ENCODE measurements at regions not wholly inside any gene's neighbourhood (a gene's known extent, or its start where the extent isn't known, plus 50 kb on each side); places are given as distances from the start of the nearest gene placed in this dataset.

DNA sequence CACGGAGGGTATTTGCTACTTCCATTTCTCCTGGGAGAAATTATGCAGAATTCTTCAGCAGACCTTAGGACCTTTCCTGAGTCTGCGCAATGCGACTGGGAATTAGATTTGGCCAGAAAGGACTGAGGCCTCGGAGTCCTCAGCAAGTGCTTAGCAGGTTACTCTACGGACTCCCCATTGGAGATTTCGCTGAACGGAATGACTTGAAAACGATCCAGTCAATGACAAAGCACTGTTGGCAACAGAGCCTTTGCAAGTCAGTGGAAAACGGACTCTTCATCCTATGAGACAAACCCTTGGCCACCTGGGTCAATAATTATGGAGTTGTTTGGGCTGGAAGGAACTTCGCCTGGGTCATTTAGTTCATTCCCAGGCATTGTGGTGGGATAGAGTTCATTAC, 107.4 kb downstream of the FAM204A start:
- DNase-seq (ENCODE audit: extremely low read depth, low read depth), result no peak
- H3K4me3 ChIP-seq (replicated peaks; ENCODE audit: low read depth, low read length), result no peak overlapping the region
- TF ChIP-seq, protein P1, sequence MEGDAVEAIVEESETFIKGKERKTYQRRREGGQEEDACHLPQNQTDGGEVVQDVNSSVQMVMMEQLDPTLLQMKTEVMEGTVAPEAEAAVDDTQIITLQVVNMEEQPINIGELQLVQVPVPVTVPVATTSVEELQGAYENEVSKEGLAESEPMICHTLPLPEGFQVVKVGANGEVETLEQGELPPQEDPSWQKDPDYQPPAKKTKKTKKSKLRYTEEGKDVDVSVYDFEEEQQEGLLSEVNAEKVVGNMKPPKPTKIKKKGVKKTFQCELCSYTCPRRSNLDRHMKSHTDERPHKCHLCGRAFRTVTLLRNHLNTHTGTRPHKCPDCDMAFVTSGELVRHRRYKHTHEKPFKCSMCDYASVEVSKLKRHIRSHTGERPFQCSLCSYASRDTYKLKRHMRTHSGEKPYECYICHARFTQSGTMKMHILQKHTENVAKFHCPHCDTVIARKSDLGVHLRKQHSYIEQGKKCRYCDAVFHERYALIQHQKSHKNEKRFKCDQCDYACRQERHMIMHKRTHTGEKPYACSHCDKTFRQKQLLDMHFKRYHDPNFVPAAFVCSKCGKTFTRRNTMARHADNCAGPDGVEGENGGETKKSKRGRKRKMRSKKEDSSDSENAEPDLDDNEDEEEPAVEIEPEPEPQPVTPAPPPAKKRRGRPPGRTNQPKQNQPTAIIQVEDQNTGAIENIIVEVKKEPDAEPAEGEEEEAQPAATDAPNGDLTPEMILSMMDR (IDR thresholded peaks at IDR 0.05; ENCODE audit: low read depth, low read length, missing control alignments), result no peak

DNA sequence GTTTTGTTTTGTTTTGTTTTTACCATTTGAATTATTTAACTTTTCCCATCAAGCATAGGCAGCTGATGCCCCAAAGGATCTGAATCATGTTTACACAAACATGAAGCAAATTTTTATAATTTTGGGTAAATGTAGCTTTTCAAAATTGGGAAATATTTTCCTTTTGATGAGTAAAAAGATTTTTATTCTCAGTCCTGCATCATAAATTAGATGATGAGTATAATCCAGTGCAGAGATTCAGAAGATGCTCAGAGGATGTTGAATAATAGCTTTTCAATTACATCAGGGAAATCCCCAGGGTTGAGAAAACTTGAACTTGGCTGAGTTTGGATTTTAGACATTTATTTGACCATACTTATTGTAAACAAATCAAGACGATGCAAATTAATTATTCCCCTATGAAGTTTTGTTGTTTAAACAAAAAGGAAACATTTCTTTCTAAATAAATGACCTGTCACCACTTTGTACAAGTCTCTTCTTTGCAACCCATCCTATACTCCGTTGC, 121.7 kb downstream of the FAM204A start:
- TF ChIP-seq, protein P1 (IDR thresholded peaks at IDR 0.05; ENCODE audit: low read depth, low read length, missing control alignments), result no peak
- no peak overlapping the region for H3K4me3 ChIP-seq (replicated peaks; ENCODE audit: low read depth, low read length)
- DNase-seq (ENCODE audit: extremely low read depth, low read depth), result no peak

DNA sequence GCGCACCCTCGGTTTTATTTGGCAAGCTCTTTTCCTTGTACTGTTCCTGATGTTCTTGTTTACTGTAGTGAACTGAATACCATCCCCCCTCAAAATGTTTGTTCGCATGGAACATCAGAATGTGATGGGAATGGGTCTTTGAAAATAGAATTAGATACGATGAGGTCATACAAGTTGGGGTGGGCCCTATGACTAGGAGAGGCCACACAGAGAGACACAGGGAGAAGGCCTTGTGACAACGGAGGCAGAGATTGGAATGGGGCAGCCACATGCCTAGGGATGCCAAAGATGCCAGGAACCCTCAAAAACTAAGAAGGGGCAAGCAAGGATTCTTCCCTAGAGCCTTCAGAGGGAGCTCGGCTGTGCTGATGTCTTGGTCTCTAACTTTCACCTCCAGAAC, 123.6 kb downstream of the FAM204A start:
- TF ChIP-seq, protein P1 (IDR thresholded peaks at IDR 0.05; ENCODE audit: low read depth, low read length, missing control alignments), result no peak
- no peak overlapping the region for H3K4me3 ChIP-seq (replicated peaks; ENCODE audit: low read depth, low read length)
- no peak for DNase-seq (ENCODE audit: extremely low read depth, low read depth)

DNA sequence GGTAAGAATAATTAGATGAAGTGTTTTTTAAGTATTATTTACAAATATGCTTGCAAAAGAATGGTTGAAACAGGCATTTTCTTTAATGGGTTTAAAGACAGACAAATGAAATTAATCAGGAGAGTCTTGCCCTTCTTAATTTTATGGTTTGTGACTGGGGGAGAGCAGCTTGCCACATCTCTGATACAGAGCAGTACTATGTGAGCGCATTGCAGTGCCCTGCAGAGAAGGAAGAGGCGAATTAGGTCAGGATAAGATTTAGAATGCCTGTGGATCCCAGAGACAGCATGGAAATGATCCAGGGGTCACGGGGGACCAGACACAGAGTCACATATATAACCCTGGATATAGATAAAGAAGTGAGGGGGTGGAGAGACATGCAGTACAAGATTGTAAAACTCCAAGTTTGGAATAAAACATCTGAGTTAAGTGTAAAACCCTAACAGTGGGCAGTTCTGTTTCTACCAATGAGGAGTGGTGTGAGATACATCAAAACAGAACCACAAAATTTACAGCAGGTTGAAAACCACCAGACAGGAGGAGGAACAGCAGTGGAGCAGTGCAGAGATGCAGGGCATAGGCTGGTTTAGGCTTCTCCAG, 125.5 kb downstream of the FAM204A start:
- H3K4me3 ChIP-seq (replicated peaks; ENCODE audit: low read depth, low read length), result no peak overlapping the region
- DNase-seq (ENCODE audit: extremely low read depth, low read depth), result no peak
- TF ChIP-seq, protein P1 (IDR thresholded peaks at IDR 0.05; ENCODE audit: low read depth, low read length, missing control alignments), result no peak

DNA sequence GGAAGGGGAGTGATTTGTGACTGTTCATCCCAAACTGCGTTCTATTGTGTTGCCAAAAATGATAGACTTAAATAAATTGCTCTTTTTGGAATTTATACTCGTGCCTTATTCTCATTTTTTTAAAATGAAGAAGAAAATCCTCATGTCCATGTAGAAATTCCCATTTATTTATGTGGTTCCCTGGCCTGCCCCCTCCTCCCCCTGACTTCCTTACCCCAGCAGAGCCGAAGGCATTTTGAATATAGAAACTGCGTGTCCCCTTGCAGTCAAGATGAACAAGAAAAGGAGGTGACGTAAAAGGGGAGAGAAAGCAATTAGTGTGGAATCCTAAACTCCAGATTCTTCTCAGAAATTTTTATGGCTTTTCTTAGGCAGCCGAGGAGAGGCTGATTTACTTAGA, 126.1 kb downstream of the FAM204A start:
- H3K4me3 ChIP-seq (replicated peaks; ENCODE audit: low read depth, low read length), result no peak overlapping the region
- TF ChIP-seq, protein P1 (IDR thresholded peaks at IDR 0.05; ENCODE audit: low read depth, low read length, missing control alignments), result no peak
- DNase-seq (ENCODE audit: extremely low read depth, low read depth), result no peak

DNA sequence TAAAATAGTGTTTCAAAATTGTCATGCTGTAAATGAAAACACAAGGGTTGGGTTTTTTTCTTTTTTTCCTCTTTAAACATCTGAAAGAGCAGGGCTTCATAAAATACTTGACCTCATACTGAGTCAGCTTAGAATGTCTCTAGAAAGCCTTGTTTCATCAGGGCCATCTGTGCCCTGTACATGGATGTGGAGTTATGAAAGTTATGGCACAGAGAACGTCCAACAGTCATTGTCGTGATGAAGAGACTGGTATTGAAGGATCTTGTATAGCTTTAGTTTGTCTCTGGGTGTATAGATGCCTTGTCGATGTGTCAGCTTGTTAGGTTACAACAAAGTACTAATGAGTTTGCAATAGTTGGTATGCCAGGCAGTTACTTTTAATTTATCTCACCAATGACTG, 127.3 kb downstream of the FAM204A start:
- TF ChIP-seq, protein P1 (IDR thresholded peaks at IDR 0.05; ENCODE audit: low read depth, low read length, missing control alignments), result no peak
- DNase-seq (ENCODE audit: extremely low read depth, low read depth), result no peak
- H3K4me3 ChIP-seq (replicated peaks; ENCODE audit: low read depth, low read length), result no peak overlapping the region

DNA sequence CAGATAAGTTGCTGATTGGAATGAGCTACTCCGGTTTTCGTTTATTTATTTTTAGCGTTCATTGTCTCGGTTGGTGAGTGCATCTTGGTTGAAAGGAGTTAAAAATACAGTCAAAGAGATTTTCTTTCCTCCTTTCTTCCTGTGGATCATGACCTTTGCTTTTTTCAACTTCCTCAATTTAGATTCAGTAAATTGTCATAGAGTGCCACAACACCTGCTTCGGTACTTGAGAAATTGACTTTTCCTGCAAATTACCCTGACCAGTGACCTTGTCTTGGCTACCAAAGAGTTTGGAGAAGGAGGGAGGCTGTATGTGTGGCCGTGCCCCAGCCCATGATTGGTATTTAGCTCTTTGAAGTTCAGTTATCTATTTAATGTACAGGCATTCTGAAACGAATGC, 128.7 kb downstream of the FAM204A start:
- DNase-seq (ENCODE audit: extremely low read depth, low read depth), result no peak
- no peak overlapping the region for H3K4me3 ChIP-seq (replicated peaks; ENCODE audit: low read depth, low read length)
- TF ChIP-seq, protein P1 (IDR thresholded peaks at IDR 0.05; ENCODE audit: low read depth, low read length, missing control alignments), result no peak
